ENCODE measurements at regions not wholly inside any gene's neighbourhood (a gene's known extent, or its start where the extent isn't known, plus 50 kb on each side); places are given as distances from the start of the nearest gene placed in this dataset.
"Not testable (repeated sequence)": the region's sequence is repeated elsewhere in the genome, so short reads cannot be mapped to it uniquely, and the experiment has no call there.

DNA sequence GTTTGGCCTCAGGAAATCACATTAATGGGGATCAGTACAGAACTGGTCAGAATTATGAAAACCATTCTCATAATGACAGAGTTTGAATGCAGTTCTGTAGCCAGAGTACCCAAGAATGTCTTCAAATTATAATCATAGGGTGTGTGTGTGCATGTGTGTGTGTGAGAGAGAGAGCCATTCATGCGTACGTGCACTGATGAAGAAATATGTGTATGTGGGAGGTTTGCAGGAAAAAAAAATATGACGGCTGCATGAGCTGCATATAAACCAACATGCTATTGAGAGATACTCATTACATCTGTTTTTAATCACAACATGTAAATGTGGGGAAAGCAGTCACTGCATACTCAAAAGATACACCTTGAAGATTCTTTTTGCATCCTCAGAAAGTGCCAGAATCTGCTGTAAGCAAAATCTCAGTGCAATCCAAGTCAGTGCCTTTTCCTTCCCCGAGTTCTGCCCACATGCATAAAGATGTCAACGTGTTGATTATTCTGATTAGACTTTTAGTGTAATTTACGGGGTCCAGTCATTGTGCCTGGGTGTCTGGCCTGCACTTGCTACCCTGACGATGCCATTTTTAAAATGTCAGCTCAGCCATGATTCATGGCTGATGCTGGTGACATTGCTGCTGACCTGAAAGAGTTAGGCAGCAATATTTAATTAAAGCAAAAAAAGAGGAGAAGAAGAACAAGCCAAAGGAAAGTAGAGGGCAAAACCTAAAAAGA lies 378.7 kb upstream of the ZFHX3 start:
- no peak for DNase-seq
- intact Hi-C loops (cut with DNase I): no loop called here

DNA sequence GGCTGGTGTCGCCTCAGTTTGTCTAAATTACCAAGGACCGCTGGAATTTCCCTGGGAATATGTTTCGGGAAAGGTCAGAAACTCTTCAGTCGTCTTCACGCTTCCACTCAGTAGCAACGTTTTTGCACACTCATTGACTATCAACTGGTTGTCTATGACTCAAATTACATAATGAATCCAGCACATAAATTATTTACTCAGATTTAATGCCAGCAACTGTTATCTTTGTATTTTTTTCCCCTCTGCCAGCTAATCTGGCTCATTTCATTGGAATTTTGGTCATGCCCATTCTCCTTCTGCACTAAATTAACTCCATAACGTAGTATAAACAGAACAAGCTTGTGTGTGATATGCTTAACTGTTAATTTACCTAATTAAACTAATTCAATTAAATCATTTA lies 372.7 kb upstream of the ZFHX3 start:
- intact Hi-C loops (cut with DNase I): no loop called here
- DNase-seq: no peak

DNA sequence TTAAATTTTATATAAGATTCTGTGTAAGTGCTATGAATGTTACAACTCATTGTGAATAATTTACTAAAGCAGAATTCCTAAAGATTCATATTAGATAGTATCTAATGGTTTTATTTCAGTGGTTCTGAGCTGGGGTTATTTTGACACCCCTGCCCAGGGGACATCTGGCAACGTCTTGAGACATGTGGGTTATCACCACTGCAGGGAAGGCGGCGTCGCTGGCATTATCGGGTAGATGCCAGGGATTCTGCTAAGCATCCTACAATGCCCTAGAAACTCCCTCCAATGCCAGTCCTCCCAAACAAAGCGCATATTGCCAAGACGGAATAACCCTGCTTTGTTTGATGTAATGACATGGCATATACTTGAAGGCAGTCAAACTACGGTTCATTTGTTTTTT lies 372.3 kb upstream of the ZFHX3 start:
- peak in 1 of 42 donors; percentile 9 for DNase-seq

DNA sequence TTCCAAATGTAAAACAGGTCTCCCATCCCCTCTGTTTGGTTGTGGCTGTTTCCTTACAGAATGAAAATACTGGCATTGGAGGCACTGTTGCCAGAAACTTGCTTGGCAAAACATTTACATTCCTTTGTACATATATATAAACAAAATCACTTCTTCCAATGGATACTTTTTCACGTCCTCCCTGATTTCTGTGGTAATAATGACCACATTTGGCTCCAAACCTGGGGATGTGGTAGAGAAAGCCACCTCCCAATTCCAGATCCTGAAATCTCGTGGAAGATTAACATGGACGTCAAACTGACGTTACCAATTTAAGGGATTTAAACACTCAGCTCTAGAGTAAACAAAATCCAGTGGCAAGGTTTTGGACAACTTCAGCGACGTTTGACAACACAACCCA lies 370.8 kb upstream of the ZFHX3 start:
- intact Hi-C loops (cut with DNase I): no loop called here
- no peak for DNase-seq

More for the DNA sequence above, 372.3 kb upstream of the ZFHX3 start:
- intact Hi-C loops (cut with DNase I): no loop called here

DNA sequence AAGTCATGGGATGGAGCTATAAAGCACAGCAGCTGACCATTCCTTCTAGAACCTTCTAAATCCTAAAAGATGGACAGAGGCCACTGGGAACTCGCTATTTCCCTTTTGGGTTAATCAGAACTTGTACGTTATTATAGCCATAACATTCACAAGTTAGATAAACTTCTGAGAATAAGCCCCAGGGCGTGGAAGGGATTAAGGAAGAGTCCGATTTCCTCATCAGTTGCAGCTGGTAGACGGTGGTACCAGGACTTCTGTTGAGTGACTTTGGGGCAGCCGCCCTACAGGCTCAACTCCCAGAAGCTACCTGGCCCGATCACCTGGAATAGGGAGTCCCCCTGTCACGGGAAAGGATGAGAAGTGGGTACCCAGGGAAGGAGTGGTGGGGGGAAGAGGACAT lies 370.1 kb upstream of the ZFHX3 start:
- DNase-seq: no peak
- intact Hi-C loops (cut with DNase I): no loop called here

DNA sequence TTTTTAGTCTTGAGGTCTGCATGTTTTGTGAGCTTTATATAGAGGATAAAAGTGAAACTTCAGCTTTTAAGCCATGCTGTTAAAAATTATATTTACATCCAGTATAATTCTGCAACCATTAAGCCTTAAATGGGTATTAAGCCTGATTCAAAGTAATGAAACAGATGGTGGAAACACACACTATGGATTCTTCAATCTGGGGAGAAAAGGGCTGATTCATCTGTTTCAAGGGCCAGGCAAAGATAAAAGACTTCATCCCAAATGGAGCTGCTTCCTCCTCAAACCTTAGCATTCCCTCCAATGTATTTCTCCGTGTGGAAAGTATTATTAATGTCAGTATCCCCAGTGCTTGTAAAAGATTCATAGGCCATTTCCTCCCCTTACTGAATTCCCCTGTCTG lies 367.4 kb upstream of the ZFHX3 start:
- intact Hi-C loops (cut with DNase I): no loop called here
- DNase-seq: no peak

DNA sequence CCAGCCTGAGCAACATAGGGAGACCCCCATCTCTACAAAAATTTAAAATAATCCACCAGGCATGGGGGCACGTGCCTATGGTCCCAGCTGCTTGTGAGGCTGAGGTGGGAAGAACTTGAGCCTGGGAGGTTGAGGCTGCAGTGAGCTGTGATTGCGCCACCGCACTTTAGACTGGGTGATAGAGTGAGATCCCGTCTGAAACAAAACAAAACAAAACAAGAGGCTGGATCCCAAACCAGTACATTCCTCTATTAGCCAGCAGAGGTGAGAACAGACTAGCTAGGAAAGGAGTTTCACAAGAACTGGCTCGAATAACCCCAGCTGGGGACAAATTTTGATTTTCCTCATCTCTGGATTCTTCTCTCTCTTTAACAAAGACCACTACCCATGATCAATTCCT lies 366.7 kb upstream of the ZFHX3 start:
- DNase-seq: no peak
- intact Hi-C loops (cut with DNase I): no loop called here

DNA sequence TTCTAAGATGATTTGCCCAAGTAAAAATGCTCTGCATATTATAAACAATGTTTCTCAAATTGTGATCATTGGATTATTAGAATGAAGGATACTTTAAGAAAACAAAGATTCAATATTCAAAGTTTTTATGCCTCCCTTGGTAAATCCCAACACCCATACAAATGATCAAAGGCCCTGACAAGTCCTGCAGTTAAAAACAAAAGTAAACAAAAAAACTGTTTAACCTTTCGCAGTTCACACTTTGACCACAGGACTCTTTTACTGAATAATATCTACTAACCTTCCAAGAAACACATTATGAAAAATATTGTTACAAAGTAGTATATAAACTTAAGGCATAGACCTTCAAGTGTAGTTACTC lies 365.9 kb upstream of the ZFHX3 start:
- intact Hi-C loops (cut with DNase I): no loop called here
- no peak for DNase-seq

DNA sequence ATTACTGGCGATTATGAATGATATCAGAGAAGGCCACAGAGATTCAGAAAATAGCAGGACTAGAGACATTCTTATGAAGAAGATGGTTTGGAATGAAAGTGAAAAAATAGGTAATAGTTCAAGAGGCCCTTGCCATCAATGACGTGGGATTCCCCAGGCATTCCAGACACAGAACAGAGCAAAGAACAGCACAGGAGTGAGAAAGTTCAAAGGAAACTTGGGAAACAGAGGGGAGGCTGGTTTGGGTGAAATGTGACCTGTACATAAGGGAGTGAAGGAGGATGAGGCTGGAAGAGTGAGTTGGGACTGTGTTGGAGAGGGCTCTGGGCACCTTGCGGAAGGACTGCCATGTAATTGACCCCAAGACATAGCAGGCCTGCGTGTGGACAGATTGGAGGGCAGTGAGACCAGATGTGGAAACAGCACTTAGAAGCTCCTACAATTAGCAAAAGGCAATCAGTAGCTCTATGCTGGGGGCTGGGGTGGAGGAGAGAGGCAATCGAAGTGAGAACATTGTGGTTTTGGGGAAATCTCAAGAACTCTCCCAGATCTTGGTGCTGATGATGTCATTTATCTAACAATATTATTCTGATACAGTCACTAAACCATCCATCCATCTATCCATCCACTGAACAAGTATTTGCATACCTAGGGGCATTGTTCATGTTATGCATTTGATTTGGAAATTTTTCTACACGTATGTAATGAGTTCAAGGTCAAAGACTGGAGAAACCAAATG lies 365.3 kb upstream of the ZFHX3 start:
- intact Hi-C loops (cut with DNase I): no loop called here
- no peak for DNase-seq

DNA sequence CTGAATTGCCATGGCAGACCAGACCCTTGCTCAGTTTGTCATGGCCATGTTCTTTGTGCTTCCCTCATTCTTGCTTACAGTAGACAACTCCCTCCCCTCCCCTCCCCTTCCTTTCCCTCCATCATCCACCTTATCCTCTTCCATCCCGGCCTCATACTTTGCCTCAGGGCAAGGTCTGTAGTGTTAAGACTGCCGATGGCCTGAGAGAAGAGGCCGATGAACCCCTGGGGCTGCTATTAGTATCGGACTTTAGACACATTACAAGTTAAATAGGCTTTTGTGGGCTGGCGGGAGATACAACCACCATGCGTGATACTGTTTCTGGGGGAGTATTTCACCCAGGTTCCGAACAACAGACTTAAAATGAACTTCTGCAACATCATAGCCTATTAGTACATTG lies 364.5 kb upstream of the ZFHX3 start:
- intact Hi-C loops (cut with DNase I): no loop called here

DNA sequence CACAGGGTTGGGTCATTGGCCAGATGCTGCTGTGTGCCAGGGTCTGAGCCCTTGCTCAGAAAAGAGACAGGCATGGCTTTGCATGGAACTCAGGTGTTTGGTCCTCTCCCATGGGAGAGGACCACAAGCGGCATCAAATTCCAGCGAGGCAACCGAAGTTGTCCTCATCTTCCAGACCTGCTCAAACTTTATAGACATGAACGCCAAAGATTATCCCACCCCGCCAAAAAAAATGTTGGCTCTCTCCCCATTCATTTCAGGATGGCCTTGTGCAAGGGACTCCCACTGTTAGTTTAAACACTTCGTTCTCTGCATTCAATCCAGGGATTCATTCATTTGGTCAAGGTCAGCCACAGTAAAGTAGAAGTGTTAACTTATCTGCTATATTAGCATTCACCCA lies 360.8 kb upstream of the ZFHX3 start:
- no peak for DNase-seq
- intact Hi-C loops (cut with DNase I): no loop called here

More for the DNA sequence above, 364.5 kb upstream of the ZFHX3 start:
- no peak for DNase-seq

DNA sequence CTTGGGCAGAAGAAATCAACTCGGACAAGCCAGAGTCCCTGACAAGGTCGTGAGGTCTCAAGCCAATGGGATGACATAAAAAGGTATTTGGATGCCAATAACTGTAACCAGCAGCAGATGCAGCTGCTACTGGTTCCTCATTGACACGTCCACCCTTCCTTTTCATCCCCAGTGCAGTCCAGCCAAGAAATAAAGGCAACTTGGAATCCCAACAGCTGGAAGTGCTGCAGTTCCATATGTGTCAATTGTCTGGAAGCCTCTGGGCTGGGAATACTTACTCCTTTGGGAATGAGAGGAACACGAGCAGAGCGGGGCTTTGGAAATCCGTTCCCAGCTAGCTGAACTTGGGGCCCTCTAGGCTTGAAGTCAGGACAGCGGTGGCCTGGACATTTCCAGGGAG lies 360.4 kb upstream of the ZFHX3 start:
- DNase-seq: no peak
- intact Hi-C loops (cut with DNase I): no loop called here

DNA sequence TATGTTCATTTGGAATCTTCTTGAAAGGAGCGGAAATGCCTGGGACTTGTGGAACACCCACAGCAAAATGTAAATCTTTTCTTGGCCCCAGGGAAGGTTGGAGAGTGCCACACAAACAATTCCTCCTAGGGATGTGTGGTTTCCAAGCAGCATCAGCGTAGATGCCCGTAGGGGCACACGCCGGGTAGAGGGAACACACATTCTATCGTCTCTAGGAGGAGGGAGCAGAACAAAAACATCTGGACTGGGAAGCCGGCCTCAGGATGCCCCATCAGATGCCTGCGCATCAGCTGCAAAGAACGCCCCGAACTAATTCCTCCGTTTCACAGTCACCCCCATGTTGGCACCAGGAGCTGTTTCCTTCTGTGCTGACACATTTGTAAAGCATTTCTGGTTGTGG lies 357.9 kb upstream of the ZFHX3 start:
- intact Hi-C loops (cut with DNase I): no loop called here
- no peak for DNase-seq

DNA sequence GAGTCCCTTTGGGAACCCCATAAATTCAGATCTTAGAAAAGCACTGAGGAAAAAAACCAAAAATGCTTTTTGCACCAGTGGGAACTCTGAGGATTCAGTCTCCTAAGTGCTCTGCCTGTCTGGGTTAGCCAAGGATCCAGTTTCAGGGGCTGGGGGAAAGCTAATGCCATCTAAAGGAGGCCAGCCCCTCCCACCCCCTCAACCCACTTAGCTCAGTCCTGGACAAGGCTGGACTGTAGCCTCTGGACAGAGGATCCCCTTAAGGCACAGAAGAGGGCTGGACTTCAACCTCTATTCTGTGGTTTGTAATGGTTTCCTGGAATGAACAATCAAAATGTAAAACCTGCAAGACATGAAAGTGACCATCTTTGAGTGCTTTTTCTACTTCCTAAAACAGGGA lies 356.1 kb upstream of the ZFHX3 start:
- no peak for DNase-seq
- intact Hi-C loops (cut with DNase I): no loop called here

DNA sequence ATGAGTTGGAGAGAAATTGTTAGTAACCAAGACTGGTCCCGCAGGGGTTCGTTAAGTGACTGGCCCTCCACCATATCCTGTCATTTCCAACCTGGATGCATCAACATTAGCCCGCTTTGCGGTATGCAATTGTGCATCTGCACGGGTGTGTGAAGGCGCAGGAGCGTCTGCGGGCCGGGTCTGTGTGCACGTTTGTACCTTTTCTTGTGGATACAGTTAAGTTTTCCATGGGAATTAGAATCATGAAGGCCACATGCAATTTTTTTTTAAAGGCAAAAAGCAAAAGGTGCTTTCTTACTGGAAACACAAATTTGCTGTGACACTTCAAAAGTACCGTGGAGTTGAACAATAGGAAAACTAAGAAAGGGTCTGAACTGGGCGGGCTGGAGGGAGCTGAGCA lies 355.4 kb upstream of the ZFHX3 start:
- DNase-seq: no peak
- intact Hi-C loops (cut with DNase I): no loop called here

DNA sequence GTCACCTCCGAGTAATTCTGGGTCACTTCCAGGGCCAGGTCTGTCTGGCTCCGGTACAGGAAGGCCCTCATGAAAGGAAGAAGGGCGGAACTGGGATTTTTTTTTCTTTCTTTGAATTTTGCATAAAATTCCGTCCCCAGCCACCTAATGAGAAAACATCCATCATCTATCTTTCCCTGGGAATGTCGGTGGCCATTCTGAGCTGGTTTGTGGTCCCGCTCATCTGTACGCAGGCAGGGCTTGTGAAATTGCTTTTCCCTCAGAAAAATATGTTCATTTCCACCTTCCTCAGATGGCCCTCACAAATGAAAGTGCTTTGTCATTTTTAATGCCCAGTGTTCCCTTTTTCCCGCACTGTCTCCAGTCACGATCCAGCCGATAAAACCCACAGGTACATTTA lies 353.0 kb upstream of the ZFHX3 start:
- DNase-seq: no peak
- intact Hi-C loops (cut with DNase I): no loop called here

DNA sequence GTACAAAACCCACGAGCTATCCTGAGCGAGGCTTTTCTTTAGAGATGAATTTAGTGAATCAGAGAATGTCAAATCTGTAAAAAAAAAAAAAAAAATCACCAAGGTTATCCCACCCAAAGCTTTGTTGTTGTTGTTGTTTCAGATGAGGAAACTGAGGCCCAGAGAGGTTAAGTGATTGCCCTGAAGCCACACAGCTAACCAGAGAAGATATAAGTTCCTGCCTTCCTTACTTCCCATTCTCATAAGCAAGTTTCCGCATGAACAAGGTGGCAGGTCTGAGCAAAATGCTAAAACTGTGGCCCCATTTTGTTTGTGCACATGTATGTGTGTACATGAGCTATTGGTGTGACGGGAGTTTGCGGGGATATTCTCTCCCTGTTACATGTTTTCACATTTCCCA lies 352.1 kb upstream of the ZFHX3 start:
- intact Hi-C loops (cut with DNase I): no loop called here

DNA sequence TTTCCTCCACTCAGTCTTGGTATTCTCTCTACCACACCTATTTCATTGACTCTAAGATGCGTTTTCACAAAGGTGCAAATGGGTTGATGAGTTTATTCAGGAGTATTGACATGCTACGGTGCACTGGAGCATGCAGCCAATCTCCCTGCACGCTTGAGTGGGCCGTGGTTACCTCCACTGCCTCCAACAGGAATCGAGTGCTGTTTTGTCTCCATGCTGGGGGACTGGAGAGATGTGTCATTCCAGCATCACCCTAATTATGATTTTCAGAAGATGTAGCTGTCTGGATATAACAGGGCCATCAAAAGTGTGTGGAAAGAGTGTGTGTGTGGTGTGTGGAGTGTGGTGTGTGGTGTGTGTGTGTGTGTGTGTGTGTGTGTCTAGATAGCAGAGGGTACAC lies 351.6 kb upstream of the ZFHX3 start:
- DNase-seq: no peak

More for the DNA sequence above, 352.1 kb upstream of the ZFHX3 start:
- DNase-seq: no peak

DNA sequence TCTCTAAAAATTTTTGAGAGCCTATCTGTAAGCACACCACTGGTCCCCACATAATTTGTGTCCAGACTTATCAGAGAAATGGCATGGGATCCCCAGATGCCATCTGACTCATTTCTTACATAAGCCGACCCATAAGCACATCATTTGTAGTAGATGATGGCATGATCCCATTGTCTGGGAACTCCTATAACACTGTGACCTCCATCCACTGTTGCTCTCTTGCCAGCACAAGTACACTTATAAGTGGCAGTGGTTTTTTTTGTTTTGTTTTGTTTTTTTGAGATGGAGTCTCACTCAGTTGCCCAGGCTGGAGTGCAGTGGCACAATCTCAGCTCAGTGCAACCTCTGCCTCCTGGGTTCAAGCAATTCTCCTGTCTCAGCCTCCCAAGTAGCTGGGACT lies 350.7 kb upstream of the ZFHX3 start:
- DNase-seq; intact Hi-C loops (cut with DNase I): not testable (repeated sequence)

More for the DNA sequence above, 351.6 kb upstream of the ZFHX3 start:
- intact Hi-C loops (cut with DNase I): no loop called here

DNA sequence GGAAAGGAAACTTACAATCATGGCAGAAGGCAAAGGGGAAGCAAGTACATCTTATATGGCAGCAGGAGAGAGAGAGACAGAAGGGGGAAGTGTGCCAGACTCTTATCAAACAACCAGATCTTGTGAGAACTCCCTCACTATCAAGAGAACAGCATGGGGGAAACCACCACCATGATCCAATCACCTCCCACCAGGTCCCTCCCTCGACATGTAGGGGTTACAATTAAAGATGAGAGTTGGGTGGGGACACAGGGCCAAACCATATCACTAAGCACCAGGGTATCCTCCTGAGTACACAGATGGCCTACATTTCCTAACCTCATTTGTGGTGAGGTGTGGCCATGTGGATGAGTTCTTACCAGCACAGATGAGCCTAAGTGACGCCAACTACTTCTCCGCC lies 348.6 kb upstream of the ZFHX3 start:
- intact Hi-C loops (cut with DNase I): no loop called here
- DNase-seq: no peak

DNA sequence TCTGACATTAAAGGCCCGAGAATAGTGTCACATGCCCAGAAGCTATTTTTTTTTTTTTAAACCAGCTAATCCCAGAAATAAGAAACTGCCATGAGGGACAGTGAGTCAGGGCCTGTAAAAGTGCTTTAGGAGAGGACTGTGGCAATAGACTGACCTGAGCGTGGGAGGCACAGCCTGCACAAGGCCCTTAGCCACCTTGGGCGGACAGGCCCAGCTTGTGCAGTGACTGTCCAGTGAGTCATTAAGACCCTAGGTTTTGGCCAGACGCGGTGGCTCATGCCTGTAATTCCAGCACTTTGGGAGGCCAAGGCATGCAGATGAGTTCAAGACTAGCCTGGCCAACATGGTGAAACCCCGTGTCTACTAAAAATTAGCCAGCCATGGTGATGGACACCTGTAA lies 343.0 kb upstream of the ZFHX3 start:
- intact Hi-C loops (cut with DNase I): no loop called here
- no peak for DNase-seq
